ENCODE measurements at regions not wholly inside any gene's neighbourhood (a gene's known extent, or its start where the extent isn't known, plus 50 kb on each side); places are given as distances from the start of the nearest gene placed in this dataset.

DNA sequence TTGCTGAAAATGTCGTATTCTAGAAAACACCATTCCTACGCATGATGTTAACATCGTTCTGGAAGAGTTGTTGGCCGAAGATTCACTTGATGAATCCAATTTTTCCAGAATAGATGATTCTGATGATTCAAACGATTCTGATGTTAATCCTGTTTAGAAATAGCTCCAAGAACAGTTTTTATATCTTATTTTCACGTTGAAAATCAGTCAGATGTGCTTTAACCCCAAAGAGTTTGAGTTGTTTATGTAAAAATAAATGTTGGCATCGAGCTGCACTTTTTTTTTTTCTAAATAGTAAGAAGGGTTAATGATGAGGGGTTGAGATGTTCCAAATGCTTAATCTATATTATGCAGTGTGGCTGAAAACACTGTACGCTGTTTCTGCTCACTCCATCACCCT is 99.9 kb upstream of the LINC00305 start:
- H3K27me3 ChIP-seq (ENCODE audit: control insufficient read depth in 1 of 2, insufficient read depth in 2 of 2, low read length in 2 of 2): no peaks in the 10 kb centered on the region
- no peak overlapping the region for H3K4me3 ChIP-seq (ENCODE audit: low read depth in 1 of 2, low read length in 2 of 2)
- no peak overlapping the region for H3K27ac ChIP-seq (ENCODE audit: low read depth in 2 of 2, low read length in 1 of 2)
- no peaks in the 10 kb centered on the region for H3K4me1 ChIP-seq (ENCODE audit: control insufficient read depth in 2 of 2, insufficient read depth in 2 of 2, low read length in 1 of 2)
- H3K36me3 ChIP-seq (ENCODE audit: control insufficient read depth in 2 of 2, insufficient read depth in 2 of 2, low read length in 1 of 2): no peaks in the 10 kb centered on the region
- no peaks in the 10 kb centered on the region for H3K9me3 ChIP-seq (ENCODE audit: control insufficient read depth in 2 of 2, insufficient read depth in 1 of 2, low read depth in 1 of 2, low read length in 1 of 2)
- WGBS, 2 donors: 51 to 67% methylated on average over 8 of the region's 8 CpGs

DNA sequence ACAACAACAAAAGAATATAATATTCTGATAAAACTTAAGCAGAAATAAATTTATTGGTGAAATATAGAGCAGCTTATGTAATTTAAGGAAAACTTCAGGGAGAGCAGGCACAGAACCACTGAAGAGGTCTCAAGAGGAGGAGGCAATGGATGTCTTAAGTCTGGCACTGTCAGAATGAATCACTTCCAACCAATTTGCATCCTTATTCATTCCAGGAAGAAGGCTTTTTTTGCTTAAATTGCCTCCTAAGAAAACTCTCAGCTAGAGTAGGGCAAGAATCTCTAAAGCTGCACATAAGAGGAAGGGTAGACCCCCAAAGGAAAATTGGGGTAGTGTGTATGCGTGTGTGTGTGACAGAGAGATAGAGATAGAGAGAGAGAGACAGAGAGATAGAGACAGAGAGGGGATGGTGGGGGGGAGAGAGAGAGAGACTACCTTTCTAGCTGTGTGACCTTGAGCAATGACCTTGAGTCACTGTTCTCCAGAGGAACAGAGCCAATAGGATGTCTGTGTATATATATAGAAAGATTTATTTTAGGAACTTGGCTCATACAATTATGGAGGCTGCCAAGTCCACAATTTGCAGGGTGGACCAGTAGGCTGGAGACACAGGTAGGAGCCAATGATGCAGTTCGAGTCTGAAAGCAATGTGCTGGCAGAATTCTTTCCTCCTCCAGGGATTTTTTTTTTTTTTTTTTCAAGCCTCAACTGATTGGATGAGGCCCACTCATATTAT is 96.4 kb upstream of the LINC00305 start:
- Histone ChIP-seq H3K27me3 (ENCODE audit: control insufficient read depth in 1 of 2, insufficient read depth in 2 of 2, low read length in 2 of 2) (no peaks in the 10 kb centered on the region), H3K27ac (ENCODE audit: low read depth in 2 of 2, low read length in 1 of 2) (no peak overlapping the region), H3K36me3 (ENCODE audit: control insufficient read depth in 2 of 2, insufficient read depth in 2 of 2, low read length in 1 of 2) (no peaks in the 10 kb centered on the region), H3K4me3 (ENCODE audit: low read depth in 1 of 2, low read length in 2 of 2) (no peak overlapping the region), H3K9me3 (ENCODE audit: control insufficient read depth in 2 of 2, insufficient read depth in 1 of 2, low read depth in 1 of 2, low read length in 1 of 2) (no peaks in the 10 kb centered on the region), H3K4me1 (ENCODE audit: control insufficient read depth in 2 of 2, insufficient read depth in 2 of 2, low read length in 1 of 2) (no peaks in the 10 kb centered on the region)
- WGBS, 2 donors: 51 to 66% methylated on average over 2 of the region's 2 CpGs

DNA sequence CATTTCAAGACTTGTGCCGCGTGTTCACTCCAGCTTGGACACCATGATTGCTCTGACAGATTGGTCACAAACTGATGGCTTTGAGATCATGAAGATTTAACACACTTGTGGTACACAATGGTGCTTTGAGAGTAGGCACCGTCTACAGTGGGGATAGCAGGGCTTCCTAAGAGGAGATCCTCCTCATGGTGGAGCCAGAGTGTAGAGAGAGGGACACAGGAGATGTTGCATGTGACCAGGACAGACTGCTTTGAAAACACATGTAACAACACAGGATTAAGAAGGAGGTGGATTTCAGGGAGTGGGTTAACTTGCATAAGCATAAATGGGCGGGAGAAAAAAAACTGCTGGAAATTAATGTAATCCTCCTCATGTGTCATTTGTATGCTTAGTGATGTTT is 95.7 kb upstream of the LINC00305 start:
- H3K36me3 ChIP-seq (ENCODE audit: control insufficient read depth in 2 of 2, insufficient read depth in 2 of 2, low read length in 1 of 2): no peaks in the 10 kb centered on the region

DNA sequence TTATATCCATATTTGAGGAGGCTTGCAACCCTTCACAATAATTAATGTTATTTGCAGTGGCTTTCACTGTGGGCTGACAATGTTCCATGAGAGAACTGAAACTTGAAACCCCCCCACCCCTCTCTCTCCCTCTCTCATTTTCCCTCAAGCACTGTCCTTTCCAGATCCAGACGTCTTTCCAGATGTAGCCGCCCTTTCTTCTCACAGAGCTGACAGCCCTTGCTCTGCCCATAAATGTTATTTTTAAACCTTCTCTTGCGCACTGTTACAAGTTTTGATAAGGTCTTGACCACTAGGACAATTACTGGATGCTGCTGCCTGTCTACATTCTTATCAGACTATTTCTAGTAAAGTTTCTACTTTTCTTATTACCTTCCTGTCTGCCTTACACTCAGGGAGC is 91.4 kb upstream of the LINC00305 start:
- Histone ChIP-seq H3K27me3 (ENCODE audit: control insufficient read depth in 1 of 2, insufficient read depth in 2 of 2, low read length in 2 of 2) (no peaks in the 10 kb centered on the region), H3K9me3 (ENCODE audit: control insufficient read depth in 2 of 2, insufficient read depth in 1 of 2, low read depth in 1 of 2, low read length in 1 of 2) (no peaks in the 10 kb centered on the region)
- 57 to 58% methylated on average over 3 of the region's 3 CpGs for WGBS, 2 donors

More for the DNA sequence above, 95.7 kb upstream of the LINC00305 start:
- no peak overlapping the region for H3K4me3 ChIP-seq (ENCODE audit: low read depth in 1 of 2, low read length in 2 of 2)
- no peak overlapping the region for H3K27ac ChIP-seq (ENCODE audit: low read depth in 2 of 2, low read length in 1 of 2)
- H3K4me1 ChIP-seq (ENCODE audit: control insufficient read depth in 2 of 2, insufficient read depth in 2 of 2, low read length in 1 of 2): no peaks in the 10 kb centered on the region
- WGBS, 2 donors: 76 to 82% methylated on average over 4 of the region's 4 CpGs
- H3K27me3 ChIP-seq (ENCODE audit: control insufficient read depth in 1 of 2, insufficient read depth in 2 of 2, low read length in 2 of 2): no peaks in the 10 kb centered on the region
- H3K9me3 ChIP-seq (ENCODE audit: control insufficient read depth in 2 of 2, insufficient read depth in 1 of 2, low read depth in 1 of 2, low read length in 1 of 2): no peaks in the 10 kb centered on the region

DNA sequence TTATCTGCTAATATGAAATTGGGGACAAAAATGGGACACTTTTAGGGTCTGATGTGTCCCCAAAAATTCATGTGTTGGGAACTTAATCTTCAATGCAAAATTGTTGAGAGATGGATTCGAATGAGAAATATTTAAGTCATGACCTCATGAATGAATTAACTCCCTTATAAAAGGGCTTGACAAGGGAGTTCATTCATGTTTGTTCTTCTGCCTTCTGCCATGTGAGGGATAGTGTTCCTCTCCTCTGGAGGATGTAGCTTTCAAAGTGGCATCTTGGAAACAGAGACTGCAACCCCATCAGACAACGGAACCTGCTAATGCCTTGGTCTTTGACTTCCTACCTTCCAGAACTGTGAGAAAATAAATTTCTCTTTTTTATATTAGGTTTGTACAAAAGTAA is 89.2 kb upstream of the LINC00305 start:
- Histone ChIP-seq H3K27me3 (ENCODE audit: control insufficient read depth in 1 of 2, insufficient read depth in 2 of 2, low read length in 2 of 2) (no peaks in the 10 kb centered on the region), H3K27ac (ENCODE audit: low read depth in 2 of 2, low read length in 1 of 2) (no peak overlapping the region), H3K9me3 (ENCODE audit: control insufficient read depth in 2 of 2, insufficient read depth in 1 of 2, low read depth in 1 of 2, low read length in 1 of 2) (peaks cover 0 to 2% of the 10 kb centered on the region in 2 donors), H3K4me3 (ENCODE audit: low read depth in 1 of 2, low read length in 2 of 2) (no peak overlapping the region), H3K36me3 (ENCODE audit: control insufficient read depth in 2 of 2, insufficient read depth in 2 of 2, low read length in 1 of 2) (no peaks in the 10 kb centered on the region), H3K4me1 (ENCODE audit: control insufficient read depth in 2 of 2, insufficient read depth in 2 of 2, low read length in 1 of 2) (no peaks in the 10 kb centered on the region)
- WGBS, 2 donors: 78 to 82% methylated on average over 2 of the region's 2 CpGs

More for the DNA sequence above, 91.4 kb upstream of the LINC00305 start:
- Histone ChIP-seq H3K36me3 (ENCODE audit: control insufficient read depth in 2 of 2, insufficient read depth in 2 of 2, low read length in 1 of 2) (no peaks in the 10 kb centered on the region), H3K4me1 (ENCODE audit: control insufficient read depth in 2 of 2, insufficient read depth in 2 of 2, low read length in 1 of 2) (no peaks in the 10 kb centered on the region), H3K27ac (ENCODE audit: low read depth in 2 of 2, low read length in 1 of 2) (no peak overlapping the region), H3K4me3 (ENCODE audit: low read depth in 1 of 2, low read length in 2 of 2) (no peak overlapping the region)

DNA sequence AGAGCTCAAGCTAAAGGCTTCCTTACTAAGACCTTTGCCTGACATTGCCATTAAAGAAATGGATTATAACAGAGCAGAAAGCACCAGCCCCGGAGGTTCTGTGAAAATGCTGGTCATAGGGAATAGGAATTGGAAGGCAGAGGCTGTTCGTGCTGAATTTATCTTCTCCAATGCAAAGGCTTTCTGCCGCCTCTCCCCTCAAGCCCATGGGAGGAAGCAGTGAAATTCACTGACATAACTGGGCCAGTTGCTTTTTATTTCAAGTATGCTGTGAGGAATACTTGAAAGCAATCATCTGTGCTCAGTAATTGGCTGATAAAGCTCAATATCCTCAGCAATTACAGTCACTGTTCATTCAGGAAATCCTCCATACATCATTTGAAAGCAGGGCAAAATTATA is 85.4 kb upstream of the LINC00305 start:
- no peak overlapping the region for H3K4me3 ChIP-seq (ENCODE audit: low read depth in 1 of 2, low read length in 2 of 2)
- H3K9me3 ChIP-seq (ENCODE audit: control insufficient read depth in 2 of 2, insufficient read depth in 1 of 2, low read depth in 1 of 2, low read length in 1 of 2): peaks cover 0 to 2% of the 10 kb centered on the region in 2 donors
- H3K36me3 ChIP-seq (ENCODE audit: control insufficient read depth in 2 of 2, insufficient read depth in 2 of 2, low read length in 1 of 2): no peaks in the 10 kb centered on the region
- H3K27me3 ChIP-seq (ENCODE audit: control insufficient read depth in 1 of 2, insufficient read depth in 2 of 2, low read length in 2 of 2): no peaks in the 10 kb centered on the region
- H3K4me1 ChIP-seq (ENCODE audit: control insufficient read depth in 2 of 2, insufficient read depth in 2 of 2, low read length in 1 of 2): no peaks in the 10 kb centered on the region
- 43 to 51% methylated on average over 3 of the region's 3 CpGs for WGBS, 2 donors
- no peak overlapping the region for H3K27ac ChIP-seq (ENCODE audit: low read depth in 2 of 2, low read length in 1 of 2)

DNA sequence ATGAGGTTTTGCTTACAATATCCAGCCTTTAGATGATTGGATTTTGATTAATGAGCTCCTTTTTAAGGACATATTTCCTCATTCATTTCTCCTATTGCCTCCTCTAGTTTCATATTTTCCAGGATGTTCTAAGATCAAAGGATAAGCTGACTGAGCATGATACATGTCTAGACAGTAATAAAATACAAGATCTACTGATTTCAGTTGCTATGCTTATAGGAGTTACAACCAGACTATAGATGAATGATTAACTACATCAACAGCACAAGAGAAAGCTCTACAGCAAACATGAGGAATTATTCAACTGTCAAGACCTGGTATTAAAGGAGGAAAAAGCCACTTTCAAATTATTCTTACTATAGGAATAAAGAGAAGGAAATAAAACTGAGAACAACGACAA is 85.0 kb upstream of the LINC00305 start:
- no peaks in the 10 kb centered on the region for H3K36me3 ChIP-seq (ENCODE audit: control insufficient read depth in 2 of 2, insufficient read depth in 2 of 2, low read length in 1 of 2)
- no peak overlapping the region for H3K27ac ChIP-seq (ENCODE audit: low read depth in 2 of 2, low read length in 1 of 2)
- H3K27me3 ChIP-seq (ENCODE audit: control insufficient read depth in 1 of 2, insufficient read depth in 2 of 2, low read length in 2 of 2): no peaks in the 10 kb centered on the region
- H3K4me3 ChIP-seq (ENCODE audit: low read depth in 1 of 2, low read length in 2 of 2): no peak overlapping the region
- WGBS, 2 donors: 49 to 56% methylated on average over 1 of the region's 1 CpG
- H3K4me1 ChIP-seq (ENCODE audit: control insufficient read depth in 2 of 2, insufficient read depth in 2 of 2, low read length in 1 of 2): no peaks in the 10 kb centered on the region
- peaks cover 0 to 2% of the 10 kb centered on the region in 2 donors for H3K9me3 ChIP-seq (ENCODE audit: control insufficient read depth in 2 of 2, insufficient read depth in 1 of 2, low read depth in 1 of 2, low read length in 1 of 2)

DNA sequence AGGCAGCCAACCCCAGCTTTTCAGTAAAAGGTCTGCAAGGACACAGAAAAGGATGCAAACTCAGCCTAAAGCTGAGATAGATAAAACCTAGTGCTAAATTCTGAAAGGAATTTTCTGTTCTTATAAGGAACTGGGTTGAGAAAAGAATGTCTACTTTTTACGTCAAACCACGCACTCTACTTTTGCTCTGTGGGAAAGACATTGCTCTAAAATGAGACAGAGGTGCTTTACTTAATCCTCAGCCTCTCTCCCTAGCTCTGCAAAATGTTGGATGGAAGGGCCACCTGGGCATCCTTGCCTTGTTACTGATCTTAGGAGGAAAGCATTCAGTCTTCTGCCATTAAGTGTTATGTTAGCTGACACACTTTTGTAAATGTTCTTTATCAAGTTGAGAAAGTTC is 72.1 kb upstream of the LINC00305 start:
- Histone ChIP-seq H3K27ac (ENCODE audit: low read depth in 2 of 2, low read length in 1 of 2) (no peak overlapping the region), H3K27me3 (ENCODE audit: control insufficient read depth in 1 of 2, insufficient read depth in 2 of 2, low read length in 2 of 2) (no peaks in the 10 kb centered on the region), H3K4me3 (ENCODE audit: low read depth in 1 of 2, low read length in 2 of 2) (no peak overlapping the region), H3K9me3 (ENCODE audit: control insufficient read depth in 2 of 2, insufficient read depth in 1 of 2, low read depth in 1 of 2, low read length in 1 of 2) (no peaks in the 10 kb centered on the region), H3K36me3 (ENCODE audit: control insufficient read depth in 2 of 2, insufficient read depth in 2 of 2, low read length in 1 of 2) (no peaks in the 10 kb centered on the region), H3K4me1 (ENCODE audit: control insufficient read depth in 2 of 2, insufficient read depth in 2 of 2, low read length in 1 of 2) (no peaks in the 10 kb centered on the region)
- WGBS, 2 donors: 91 to 95% methylated on average over 2 of the region's 2 CpGs

DNA sequence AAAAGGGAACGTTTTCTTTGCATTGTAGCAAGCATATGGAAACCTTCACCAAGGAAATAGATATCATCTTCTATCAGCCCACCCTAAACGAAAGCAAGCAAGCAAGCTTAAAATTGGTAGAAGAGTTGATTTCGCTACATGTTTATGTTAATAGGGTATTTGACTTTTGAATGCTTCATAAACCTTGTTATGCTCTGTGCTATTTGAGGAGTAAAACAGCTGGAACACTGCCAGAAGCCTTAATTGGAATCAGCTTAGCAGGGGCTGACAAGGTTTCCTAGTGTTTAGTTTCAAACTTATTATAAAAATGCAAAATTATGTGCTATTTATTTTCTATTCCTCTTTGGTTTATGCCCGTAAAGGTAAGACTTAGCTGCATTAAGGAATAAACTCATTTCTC is 70.6 kb upstream of the LINC00305 start:
- Histone ChIP-seq H3K27ac (ENCODE audit: low read depth in 2 of 2, low read length in 1 of 2) (no peak overlapping the region), H3K36me3 (ENCODE audit: control insufficient read depth in 2 of 2, insufficient read depth in 2 of 2, low read length in 1 of 2) (no peaks in the 10 kb centered on the region), H3K4me3 (ENCODE audit: low read depth in 1 of 2, low read length in 2 of 2) (no peak overlapping the region), H3K9me3 (ENCODE audit: control insufficient read depth in 2 of 2, insufficient read depth in 1 of 2, low read depth in 1 of 2, low read length in 1 of 2) (no peaks in the 10 kb centered on the region), H3K4me1 (ENCODE audit: control insufficient read depth in 2 of 2, insufficient read depth in 2 of 2, low read length in 1 of 2) (no peaks in the 10 kb centered on the region), H3K27me3 (ENCODE audit: control insufficient read depth in 1 of 2, insufficient read depth in 2 of 2, low read length in 2 of 2) (no peaks in the 10 kb centered on the region)
- WGBS, 2 donors: 71 to 74% methylated on average over 4 of the region's 4 CpGs

DNA sequence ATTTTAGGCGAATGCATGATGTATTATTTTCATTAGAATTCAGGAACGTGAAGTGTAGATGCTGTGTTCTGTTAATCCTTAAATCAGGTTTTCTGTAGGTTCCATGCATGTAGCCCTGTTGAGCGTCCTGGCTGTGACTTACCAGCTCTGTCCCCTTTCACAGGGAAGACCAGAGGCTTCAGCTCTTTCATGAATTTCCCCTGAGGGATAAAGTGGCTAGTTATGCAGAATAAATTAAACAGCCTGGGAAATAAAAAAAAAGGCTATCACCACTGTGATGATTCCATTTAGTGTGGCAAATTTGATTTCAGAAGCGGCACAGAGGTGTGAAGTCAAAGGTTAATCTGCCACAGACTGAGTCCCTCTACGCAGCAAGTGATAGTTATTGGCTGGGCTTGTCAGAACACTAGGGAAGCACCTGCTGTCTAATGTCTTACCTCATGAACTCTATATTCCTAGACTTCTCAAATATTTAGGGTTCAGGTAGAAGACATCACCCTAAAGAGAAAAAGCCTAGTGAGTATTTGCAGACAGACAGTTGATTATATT is 61.6 kb upstream of the LINC00305 start:
- Histone ChIP-seq H3K27me3 (ENCODE audit: control insufficient read depth in 1 of 2, insufficient read depth in 2 of 2, low read length in 2 of 2) (no peaks in the 10 kb centered on the region), H3K9me3 (ENCODE audit: control insufficient read depth in 2 of 2, insufficient read depth in 1 of 2, low read depth in 1 of 2, low read length in 1 of 2) (no peaks in the 10 kb centered on the region), H3K4me3 (ENCODE audit: low read depth in 1 of 2, low read length in 2 of 2) (no peak overlapping the region), H3K27ac (ENCODE audit: low read depth in 2 of 2, low read length in 1 of 2) (no peak overlapping the region), H3K4me1 (ENCODE audit: control insufficient read depth in 2 of 2, insufficient read depth in 2 of 2, low read length in 1 of 2) (no peaks in the 10 kb centered on the region), H3K36me3 (ENCODE audit: control insufficient read depth in 2 of 2, insufficient read depth in 2 of 2, low read length in 1 of 2) (no peaks in the 10 kb centered on the region)
- 70 to 77% methylated on average over 5 of the region's 5 CpGs for WGBS, 2 donors

Measured in esophagus (tissue), 2 donors.